RWPE1 (cell line): ENCODE measurements at regions not wholly inside any gene's neighbourhood (a gene's known extent, or its start where the extent isn't known, plus 50 kb on each side); places are given as distances from the start of the nearest gene placed in this dataset.
"Not testable (repeated sequence)": the region's sequence is repeated elsewhere in the genome, so short reads cannot be mapped to it uniquely, and the experiment has no call there.

Experiments used
- CTCF ChIA-PET: fragments of 350-600 bp; sonication (Branson Sonifier 250); formaldehyde crosslinking; extraction: SDS; loops from one replicate; lab custom pipeline; 2021; lab: Yijun Ruan, JAX
- POLR2A ChIA-PET: fragments of 400-600 bp; formaldehyde crosslinking; extraction: SDS; loops from one replicate; lab custom pipeline; 2020; ENCODE audit warnings: antibody characterized with exemption; ENCODE audit not compliant: low non-redundant PET; lab: Yijun Ruan, JAX
- DNase-seq: peaks from one replicate; pipeline ENCODE4 v3.0.0; 2012; ENCODE audit warnings: low spot score
- H3K27ac ChIP-seq: fragments of 450-650 bp; 2 replicates; pipeline ENCODE4 v1.5.1; 2017
- TF ChIP-seq, protein P1 (sequence below): fragments of 450-650 bp; conservative IDR thresholded peaks from 2 replicates; pipeline ENCODE4 v1.5.1; 2017; ENCODE audit warnings: low read depth, mild to moderate bottlenecking

DNA sequence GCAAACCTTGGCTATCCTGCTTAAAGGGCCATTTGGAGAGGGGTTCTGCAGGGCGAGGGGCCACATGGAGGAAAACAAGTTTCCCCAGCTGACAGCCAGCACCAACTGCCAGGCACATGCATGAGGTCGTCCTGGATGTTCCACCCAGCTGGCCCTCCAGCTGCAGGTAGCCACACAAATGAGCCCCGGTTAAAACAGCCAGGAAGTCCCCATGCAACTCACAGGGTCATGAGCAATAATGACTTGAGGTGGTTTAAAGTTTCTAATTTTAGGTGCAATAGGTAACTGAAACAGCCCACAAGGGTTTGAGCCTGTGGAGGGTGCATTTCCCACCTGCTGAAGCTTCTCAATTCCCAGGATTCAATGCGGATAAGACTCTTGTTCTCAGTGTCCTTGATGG lies 160.8 kb upstream of the CCZ1B start:
- DNase-seq, POLR2A ChIA-PET, CTCF ChIA-PET, H3K27ac ChIP-seq: not testable (repeated sequence)

DNA sequence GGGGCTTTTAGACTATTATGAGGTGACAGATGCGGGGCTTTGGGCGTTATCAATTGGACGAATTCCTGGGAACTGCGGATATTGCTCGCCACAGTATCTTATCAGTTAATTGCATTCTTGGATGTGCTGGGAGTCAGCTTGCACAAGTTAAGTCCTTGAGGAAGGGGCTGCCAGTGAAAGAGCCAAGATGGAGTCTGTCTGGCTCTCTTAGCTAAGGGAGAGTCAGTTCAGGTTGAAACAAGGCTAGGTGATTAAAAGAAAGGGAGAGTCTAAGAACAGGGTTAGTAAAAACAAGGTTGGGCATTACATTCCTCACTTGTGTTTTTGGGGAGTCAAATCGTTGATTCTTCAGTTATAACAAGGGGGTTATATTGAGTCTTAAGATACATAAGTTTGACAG lies 162.5 kb upstream of the CCZ1B start:
- POLR2A ChIA-PET, CTCF ChIA-PET, DNase-seq, H3K27ac ChIP-seq: not testable (repeated sequence)

- DNase-seq, POLR2A ChIA-PET, H3K27ac ChIP-seq, CTCF ChIA-PET: not testable (repeated sequence)
Observed at GRCh38 chr7:6989968-6990367, 163.9 kb upstream of the CCZ1B start.

DNA sequence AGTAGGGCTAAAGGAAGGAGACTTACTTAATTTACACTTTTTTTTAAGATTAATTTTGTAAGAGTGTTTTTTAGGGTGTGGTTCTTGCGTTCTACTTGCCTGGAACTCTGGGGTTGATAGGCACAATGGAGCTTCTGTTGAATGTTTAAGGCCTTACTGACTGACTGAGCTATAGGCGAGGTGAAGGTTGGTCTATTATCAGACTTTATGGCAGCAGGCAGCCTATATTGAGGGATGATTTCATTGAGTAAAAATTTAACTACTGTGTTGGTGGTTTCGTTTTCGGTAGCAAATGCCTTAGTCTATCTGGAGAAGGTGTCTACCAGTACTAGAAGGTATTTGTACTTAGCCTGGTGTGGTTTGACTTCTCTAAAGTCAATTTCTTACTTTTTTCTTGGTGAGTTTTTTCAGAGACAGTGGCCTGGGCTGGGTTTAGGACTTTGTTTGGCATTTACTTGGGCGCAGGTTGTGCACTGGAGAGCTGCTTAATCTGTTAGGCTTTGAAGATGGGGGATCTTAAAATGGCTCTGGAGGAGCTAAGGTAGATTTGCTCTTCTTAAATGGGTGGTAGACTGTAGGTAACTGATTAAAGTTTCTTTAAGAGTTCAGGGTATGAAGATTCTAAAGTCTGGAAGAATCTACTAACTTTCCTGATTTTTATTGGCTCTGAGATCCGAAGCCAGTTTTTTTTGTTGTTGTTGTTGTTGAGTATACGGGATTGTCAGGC lies 164.5 kb upstream of the CCZ1B start:
- DNase-seq, CTCF ChIA-PET, POLR2A ChIA-PET, H3K27ac ChIP-seq: not testable (repeated sequence)

DNA sequence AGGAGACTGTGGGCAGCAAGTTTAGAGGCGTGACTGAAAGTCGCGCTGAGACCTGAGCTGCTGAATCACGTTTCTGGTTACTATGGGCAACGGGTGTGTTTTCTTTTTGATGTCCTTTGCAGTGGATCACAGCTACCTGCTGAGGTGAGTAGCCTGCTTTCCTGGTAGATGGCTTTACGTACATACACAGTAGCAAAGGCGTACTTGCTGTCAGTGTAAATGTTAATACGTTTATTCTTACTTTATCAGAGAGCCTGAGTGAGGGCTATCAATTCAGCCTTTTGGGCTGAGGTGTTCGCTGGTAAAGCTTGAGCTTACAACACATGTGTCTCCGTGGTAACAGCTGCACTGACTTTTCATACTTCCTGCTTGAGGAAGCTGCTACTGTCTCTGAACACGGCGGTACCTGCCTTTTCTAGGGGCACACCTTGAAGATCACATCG lies 165.1 kb upstream of the CCZ1B start:
- POLR2A ChIA-PET, H3K27ac ChIP-seq, CTCF ChIA-PET: not testable (repeated sequence)
- DNase-seq = peak; percentile 46

GRCh38 chr7:6991686-6992085 lies 165.6 kb upstream of the CCZ1B start:
- H3K27ac ChIP-seq, CTCF ChIA-PET, POLR2A ChIA-PET, DNase-seq: not testable (repeated sequence)

DNA sequence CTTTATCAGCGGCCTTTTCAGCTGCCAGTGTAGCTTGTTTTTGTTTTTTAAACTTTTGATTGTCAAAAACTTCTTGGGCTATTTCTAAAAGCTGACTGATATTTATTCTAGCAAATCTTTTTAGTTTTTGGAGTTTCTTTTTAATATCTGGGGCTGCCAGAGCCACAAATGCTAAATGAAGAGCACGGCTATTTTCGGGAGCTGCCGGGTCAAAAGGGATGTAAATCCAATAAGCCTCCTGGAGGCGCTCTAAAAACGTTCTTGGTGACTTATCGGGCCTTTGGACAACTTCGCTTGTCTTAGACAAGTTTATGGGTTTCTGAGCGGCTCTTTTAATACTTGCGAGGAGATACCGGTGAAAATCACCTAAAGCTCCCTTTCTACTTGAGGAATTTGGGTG lies 166.1 kb upstream of the CCZ1B start:
- CTCF ChIA-PET, DNase-seq, H3K27ac ChIP-seq, POLR2A ChIA-PET: not testable (repeated sequence)

DNA sequence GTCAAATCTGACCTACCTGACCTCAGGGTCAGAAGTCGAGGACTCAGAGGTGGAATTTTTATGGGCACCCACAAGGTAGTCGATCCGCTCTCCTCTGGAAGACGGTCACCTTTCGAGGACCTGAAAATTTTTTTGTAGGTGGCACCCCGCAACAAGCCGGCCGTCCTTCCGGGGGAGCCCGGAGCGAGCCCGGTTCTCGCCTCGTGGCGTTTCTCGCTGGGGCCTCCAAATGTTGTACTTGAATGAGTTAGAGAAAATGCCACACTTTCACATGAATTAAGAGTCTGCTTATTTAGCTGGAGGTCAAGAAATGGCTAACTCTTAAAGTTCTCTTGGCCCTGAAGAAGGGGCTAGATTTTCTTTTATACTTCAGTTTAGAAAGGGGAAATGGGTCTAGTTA lies 169.0 kb upstream of the CCZ1B start:
- CTCF ChIA-PET, DNase-seq, H3K27ac ChIP-seq, POLR2A ChIA-PET: not testable (repeated sequence)

GRCh38 chr7:6995493-6996289 lies 169.6 kb upstream of the CCZ1B start:
- POLR2A ChIA-PET, CTCF ChIA-PET: not testable (repeated sequence)

GRCh38 chr7:6999067-6999666 lies 173.1 kb upstream of the CCZ1B start:
- CTCF ChIA-PET, H3K27ac ChIP-seq, DNase-seq, POLR2A ChIA-PET: not testable (repeated sequence)

More at GRCh38 chr7:6995493-6996289, 169.6 kb upstream of the CCZ1B start:
- not testable (repeated sequence) for H3K27ac ChIP-seq, DNase-seq

DNA sequence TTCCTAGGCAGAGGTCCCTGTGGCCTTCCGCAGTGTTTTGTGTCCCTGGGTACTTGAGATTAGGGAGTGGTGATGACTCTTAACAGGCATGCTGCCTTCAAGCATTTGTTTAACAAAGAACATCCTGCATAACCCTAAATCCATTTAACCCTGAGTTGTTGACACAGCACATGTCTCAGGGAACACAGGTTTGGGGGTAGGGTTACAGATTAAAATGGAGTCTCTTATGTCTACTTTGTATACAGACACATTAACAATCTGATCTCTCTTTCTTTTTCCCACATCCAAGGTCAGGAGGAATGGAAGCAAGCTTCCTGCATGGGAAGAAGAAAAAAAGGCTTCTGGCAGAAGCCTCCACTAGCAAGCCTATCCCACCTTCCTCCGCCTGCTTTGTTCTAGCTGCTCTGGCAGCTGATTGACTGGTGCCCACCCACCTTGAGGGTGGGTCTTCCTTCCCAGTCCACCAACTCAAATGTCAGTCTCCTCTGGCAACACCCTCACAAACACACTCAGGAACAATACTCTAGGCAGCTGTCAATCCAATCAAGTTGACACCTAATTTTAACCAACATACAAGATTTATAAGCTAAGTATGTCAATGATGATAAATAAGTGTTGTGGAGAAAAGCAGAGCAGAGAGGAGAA lies 176.5 kb upstream of the CCZ1B start:
- no peak overlapping the region for H3K27ac ChIP-seq
- TF ChIP-seq, protein P1, sequence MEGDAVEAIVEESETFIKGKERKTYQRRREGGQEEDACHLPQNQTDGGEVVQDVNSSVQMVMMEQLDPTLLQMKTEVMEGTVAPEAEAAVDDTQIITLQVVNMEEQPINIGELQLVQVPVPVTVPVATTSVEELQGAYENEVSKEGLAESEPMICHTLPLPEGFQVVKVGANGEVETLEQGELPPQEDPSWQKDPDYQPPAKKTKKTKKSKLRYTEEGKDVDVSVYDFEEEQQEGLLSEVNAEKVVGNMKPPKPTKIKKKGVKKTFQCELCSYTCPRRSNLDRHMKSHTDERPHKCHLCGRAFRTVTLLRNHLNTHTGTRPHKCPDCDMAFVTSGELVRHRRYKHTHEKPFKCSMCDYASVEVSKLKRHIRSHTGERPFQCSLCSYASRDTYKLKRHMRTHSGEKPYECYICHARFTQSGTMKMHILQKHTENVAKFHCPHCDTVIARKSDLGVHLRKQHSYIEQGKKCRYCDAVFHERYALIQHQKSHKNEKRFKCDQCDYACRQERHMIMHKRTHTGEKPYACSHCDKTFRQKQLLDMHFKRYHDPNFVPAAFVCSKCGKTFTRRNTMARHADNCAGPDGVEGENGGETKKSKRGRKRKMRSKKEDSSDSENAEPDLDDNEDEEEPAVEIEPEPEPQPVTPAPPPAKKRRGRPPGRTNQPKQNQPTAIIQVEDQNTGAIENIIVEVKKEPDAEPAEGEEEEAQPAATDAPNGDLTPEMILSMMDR = no peak
- POLR2A ChIA-PET = no interaction called here
- DNase-seq = no peak
- CTCF ChIA-PET = no interaction called here
